T-helper 2 cell treated with Interferon-gamma antibody and Interleukin-4, amounts not matched to agents 100 ng/mL and 5 ng/mL, for 36 hours (primary cell): ENCODE measurements at regions not wholly inside any gene's neighbourhood (a gene's known extent, or its start where the extent isn't known, plus 50 kb on each side); places are given as distances from the start of the nearest gene placed in this dataset.
"Not testable (repeated sequence)": the region's sequence is repeated elsewhere in the genome, so short reads cannot be mapped to it uniquely, and the experiment has no call there.

Experiments
- intact Hi-C: fragments of 100-400 bp; cut with micrococcal nuclease; formaldehyde crosslinking; loops from one replicate; pipeline ENCODE4 v1.15.1; 2023

GRCh38 chr1:59186656-59187055 lies 110.2 kb upstream of the FGGY start:
- intact Hi-C loops: no loop called here

GRCh38 chr1:59188413-59189213 lies 108.3 kb upstream of the FGGY start:
- intact Hi-C loops: no loop called here

GRCh38 chr1:59193443-59194093 lies 103.3 kb upstream of the FGGY start:
- intact Hi-C loops: no loop called here

- intact Hi-C loops: no loop called here
Measured at GRCh38 chr1:59194621-59195020, 102.3 kb upstream of the FGGY start.

- intact Hi-C loops: no loop called here
Measured at GRCh38 chr1:59195151-59195550, 101.7 kb upstream of the FGGY start.

GRCh38 chr1:59198564-59198963 lies 98.3 kb upstream of the FGGY start:
- intact Hi-C loops: no loop called here

- intact Hi-C loops: no loop called here
Measured at GRCh38 chr1:59199147-59199546, 97.7 kb upstream of the FGGY start.

GRCh38 chr1:59199719-59200376 lies 97.0 kb upstream of the FGGY start:
- intact Hi-C loops: no loop called here

- intact Hi-C loops: no loop called here
Measured at GRCh38 chr1:59201341-59201740, 95.6 kb upstream of the FGGY start.

GRCh38 chr1:59202455-59202854 lies 94.4 kb upstream of the FGGY start:
- intact Hi-C loops: no loop called here

- intact Hi-C loops: no loop called here
Measured at GRCh38 chr1:59204001-59204400, 92.9 kb upstream of the FGGY start.

- intact Hi-C loops: not testable (repeated sequence)
Measured at GRCh38 chr1:59206616-59207015, 90.3 kb upstream of the FGGY start.

- intact Hi-C loops: not testable (repeated sequence)
Measured at GRCh38 chr1:59210430-59210829, 86.5 kb upstream of the FGGY start.

GRCh38 chr1:59212706-59213105 lies 84.2 kb upstream of the FGGY start:
- intact Hi-C loops: no loop called here

- intact Hi-C loops: no loop called here
Measured at GRCh38 chr1:59214248-59215208, 82.4 kb upstream of the FGGY start.

GRCh38 chr1:59215766-59216291 lies 81.1 kb upstream of the FGGY start:
- intact Hi-C loops: no loop called here

GRCh38 chr1:59217439-59217838 lies 79.5 kb upstream of the FGGY start:
- intact Hi-C loops: not testable (repeated sequence)

- intact Hi-C loops: no loop called here
Measured at GRCh38 chr1:59218521-59219236, 78.2 kb upstream of the FGGY start.

- intact Hi-C loops: no loop called here
Measured at GRCh38 chr1:59219916-59220315, 77.0 kb upstream of the FGGY start.

- intact Hi-C loops: no loop called here
Measured at GRCh38 chr1:59220356-59220755, 76.5 kb upstream of the FGGY start.
